Upper lobe of left lung (tissue), 4 donors: ENCODE measurements at regions not wholly inside any gene's neighbourhood (a gene's known extent, or its start where the extent isn't known, plus 50 kb on each side); places are given as distances from the start of the nearest gene placed in this dataset.

Experiments used
- POLR2A ChIP-seq, 4 donors: fragments of 450-650 bp; IDR thresholded peaks; one replicate each; pipeline ENCODE4 v1.5.1; 2016 to 2017; ENCODE audit warnings: antibody characterized with exemption in 4 of 4, mild to moderate bottlenecking in 2 of 4
- POLR2AphosphoS5 ChIP-seq, 2 donors: sonication (generic); formaldehyde crosslinking; IDR thresholded peaks; one replicate each; pipeline ENCODE4 v1.5.1; 2017; ENCODE audit warnings: antibody characterized with exemption in 2 of 2
- TF ChIP-seq, protein P1 (sequence below), 6 experiments: fragments of 450-650 bp in 4 of 6; fragments of 200-600 bp in 2 of 6; sonication (generic) in 2 of 6; IDR thresholded peaks; one replicate each; pipeline ENCODE4 v1.5.1; 2016 to 2019; ENCODE audit warnings: antibody characterized with exemption in 6 of 6

DNA sequence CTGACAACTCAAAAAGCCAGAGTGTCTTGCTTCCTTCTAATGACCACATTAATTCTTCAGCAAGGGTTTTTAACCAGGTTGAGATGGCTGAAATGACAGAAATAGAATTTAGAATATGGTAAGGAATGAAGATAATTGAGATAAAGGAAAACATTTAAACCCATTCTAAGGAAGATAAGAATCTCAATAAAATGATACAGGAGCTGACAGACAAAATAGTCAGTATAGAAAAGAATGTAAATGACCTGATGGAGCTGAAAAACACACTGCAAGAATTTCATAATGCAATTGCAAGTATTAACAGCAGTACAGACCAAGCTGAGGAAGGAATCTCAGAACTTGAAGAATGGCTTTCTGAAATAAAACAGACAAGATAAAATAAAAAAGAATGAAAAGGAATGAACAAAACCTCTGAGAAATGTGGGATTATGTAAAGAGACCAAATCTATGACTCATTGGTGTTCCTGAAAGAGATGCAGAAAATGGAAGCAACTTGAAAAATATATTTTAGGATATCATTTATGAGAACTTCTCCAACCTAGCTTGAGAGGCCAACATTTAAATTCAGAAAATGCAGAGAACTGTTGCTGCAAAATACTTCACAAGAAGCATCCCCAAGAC, 87.1 kb downstream of the SAMD9 start:
- TF ChIP-seq, protein P1, sequence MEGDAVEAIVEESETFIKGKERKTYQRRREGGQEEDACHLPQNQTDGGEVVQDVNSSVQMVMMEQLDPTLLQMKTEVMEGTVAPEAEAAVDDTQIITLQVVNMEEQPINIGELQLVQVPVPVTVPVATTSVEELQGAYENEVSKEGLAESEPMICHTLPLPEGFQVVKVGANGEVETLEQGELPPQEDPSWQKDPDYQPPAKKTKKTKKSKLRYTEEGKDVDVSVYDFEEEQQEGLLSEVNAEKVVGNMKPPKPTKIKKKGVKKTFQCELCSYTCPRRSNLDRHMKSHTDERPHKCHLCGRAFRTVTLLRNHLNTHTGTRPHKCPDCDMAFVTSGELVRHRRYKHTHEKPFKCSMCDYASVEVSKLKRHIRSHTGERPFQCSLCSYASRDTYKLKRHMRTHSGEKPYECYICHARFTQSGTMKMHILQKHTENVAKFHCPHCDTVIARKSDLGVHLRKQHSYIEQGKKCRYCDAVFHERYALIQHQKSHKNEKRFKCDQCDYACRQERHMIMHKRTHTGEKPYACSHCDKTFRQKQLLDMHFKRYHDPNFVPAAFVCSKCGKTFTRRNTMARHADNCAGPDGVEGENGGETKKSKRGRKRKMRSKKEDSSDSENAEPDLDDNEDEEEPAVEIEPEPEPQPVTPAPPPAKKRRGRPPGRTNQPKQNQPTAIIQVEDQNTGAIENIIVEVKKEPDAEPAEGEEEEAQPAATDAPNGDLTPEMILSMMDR (IDR thresholded peaks at IDR 0.05): no peak
- TF ChIP-seq POLR2A (IDR thresholded peaks at IDR 0.05) (no peak), POLR2AphosphoS5 (IDR thresholded peaks at IDR 0.05) (no peak)
